GM12878 (cell line): ENCODE measurements at regions not wholly inside any gene's neighbourhood (a gene's known extent, or its start where the extent isn't known, plus 50 kb on each side); places are given as distances from the start of the nearest gene placed in this dataset.
A peak's percentile ranks its signal among the peaks of the same experiment; 100 is the strongest.

ENCODE experiments used
- ATAC-seq: fragments of 200-7000 bp; cut with Tn5 transposase; 3 replicates; pipeline ENCODE4 v1.9.1; 2020; ENCODE audit warnings: mild to moderate bottlenecking, moderate library complexity
- BruUV-seq: library from RNA; stranded (reverse); fragments of 400-500 nt; replicated peaks from 2 replicates; lab custom pipeline; 2021; lab: Mats Ljungman, UMichigan
- CTCF ChIA-PET: fragments of 300-600 bp; sonication (Branson Sonifier 250); formaldehyde crosslinking; extraction: SDS; loops from one replicate; lab custom pipeline; 2021; ENCODE audit warnings: inconsistent platforms; lab: Yijun Ruan, JAX
- POLR2A ChIA-PET: fragments of 350-600 bp; formaldehyde crosslinking; extraction: SDS; loops from one replicate; lab custom pipeline; 2021; ENCODE audit warnings: inconsistent platforms; lab: Charles Lee
- RAD21 ChIA-PET: fragments of 300-600 bp; sonication (Branson Sonifier 250); formaldehyde crosslinking; loops from one replicate; lab custom pipeline; 2023; ENCODE audit warnings: antibody characterized with exemption; ENCODE audit not compliant: unreplicated experiment; lab: Charles Lee
- SMC1A ChIA-PET: fragments of 300-600 bp; sonication (Branson Sonifier 250); formaldehyde crosslinking; loops from one replicate; lab custom pipeline; 2023; ENCODE audit not compliant: unreplicated experiment, uncharacterized antibody; lab: Charles Lee
- DNase-seq: peaks from one replicate; pipeline ENCODE4 v3.0.0-alpha.2; 2011; ENCODE audit warnings: low read depth, low spot score
- FAIRE-seq: peaks from 3 replicates; lab custom pipeline; 2011; peaks lifted over from hg19 to GRCh38; lab: Jason Lieb, UNC
- H2AFZ ChIP-seq: 2 replicates; pipeline ENCODE4 v1.6.0; 2011; ENCODE audit warnings: low read depth, low read length, control low read depth; ENCODE audit not compliant: control insufficient read depth
- H3K27ac ChIP-seq: 2 replicates; pipeline ENCODE4 v1.5.1; 2011; ENCODE audit warnings: control low read depth; ENCODE audit not compliant: control insufficient read depth, insufficient read depth
- H3K27me3 ChIP-seq, 2 experiments: replicated peaks in 1 of 2; 2 replicates each; pipeline versions ENCODE4 v1.6.0 to v1.6.1; 2011; ENCODE audit warnings: low read length in 1 of 2; ENCODE audit not compliant: control insufficient read depth in 2 of 2, insufficient read depth in 2 of 2
- H3K36me3 ChIP-seq, 2 experiments: 2 replicates each; pipeline ENCODE4 v1.5.1; 2011; ENCODE audit warnings: low read length in 1 of 2; ENCODE audit not compliant: control insufficient read depth in 2 of 2, insufficient read depth in 2 of 2
- H3K4me1 ChIP-seq: 2 replicates; pipeline ENCODE4 v1.6.1; 2011; ENCODE audit warnings: mild to moderate bottlenecking, low read length, moderate library complexity, mixed read lengths; ENCODE audit not compliant: control insufficient read depth, insufficient read depth
- H3K4me2 ChIP-seq: 2 replicates; pipeline ENCODE4 v1.6.0; 2011; ENCODE audit warnings: control low read depth; ENCODE audit not compliant: control insufficient read depth, insufficient read depth
- H3K4me3 ChIP-seq: fragments of 200-600 bp; sonication (generic); 2 replicates; pipeline ENCODE4 v1.5.1; 2016
- H3K79me2 ChIP-seq: 2 replicates; pipeline ENCODE4 v1.6.0; 2011; ENCODE audit warnings: low read length; ENCODE audit not compliant: control insufficient read depth, insufficient read depth
- H3K9ac ChIP-seq: 2 replicates; pipeline ENCODE4 v1.8.0; 2011; ENCODE audit warnings: low read length, control low read depth, mixed read lengths; ENCODE audit not compliant: control insufficient read depth, insufficient read depth
- H3K9me3 ChIP-seq: replicated peaks from 3 replicates; pipeline ENCODE4 v1.5.1; 2011; ENCODE audit warnings: mild to moderate bottlenecking, low read length; ENCODE audit not compliant: control insufficient read depth, insufficient read depth
- H4K20me1 ChIP-seq: 2 replicates; pipeline ENCODE4 v1.6.0; 2011; ENCODE audit not compliant: control insufficient read depth, insufficient read depth
- BCLAF1 ChIP-seq: fragments of 450-650 bp; IDR thresholded peaks from 2 replicates; pipeline ENCODE4 v1.6.1; 2017; ENCODE audit warnings: antibody characterized with exemption, mild to moderate bottlenecking, moderate library complexity
- DPF2 ChIP-seq: fragments of 450-650 bp; IDR thresholded peaks from 2 replicates; pipeline ENCODE4 v1.6.1; 2017; ENCODE audit warnings: mild to moderate bottlenecking
- IKZF2 ChIP-seq, 2 experiments: fragments of 450-650 bp; IDR thresholded peaks; 2 replicates each; pipeline ENCODE4 v1.6.1; 2017; ENCODE audit warnings: mild to moderate bottlenecking in 2 of 2, moderate library complexity in 2 of 2
- KAT2A ChIP-seq: conservative IDR thresholded peaks from 2 replicates; pipeline ENCODE4 v1.6.1; 2011; ENCODE audit warnings: low read depth, low read length; ENCODE audit not compliant: control insufficient read depth
- NFYB ChIP-seq: IDR thresholded peaks from 2 replicates; pipeline ENCODE4 v1.6.1; 2011; ENCODE audit warnings: low read depth, mild to moderate bottlenecking, low read length, improper control_type of control experiment, moderate library complexity; ENCODE audit not compliant: insufficient read depth
- POU2F2 ChIP-seq: IDR thresholded peaks from 3 replicates; pipeline ENCODE4 v1.6.1; 2011; ENCODE audit warnings: low read depth, mild to moderate bottlenecking, low read length, borderline replicate concordance
- RUNX3 ChIP-seq: IDR thresholded peaks from 2 replicates; pipeline ENCODE4 v1.6.1; 2012; ENCODE audit warnings: low read length, inconsistent platforms
- STAT1 ChIP-seq: fragments of 450-650 bp; conservative IDR thresholded peaks from 2 replicates; pipeline ENCODE4 v1.6.1; 2014; ENCODE audit warnings: antibody characterized with exemption, mild to moderate bottlenecking
- SUPT20H ChIP-seq: IDR thresholded peaks from 2 replicates; pipeline ENCODE4 v1.6.1; 2011; ENCODE audit warnings: low read depth, mild to moderate bottlenecking, low read length, moderate library complexity, borderline replicate concordance; ENCODE audit not compliant: control insufficient read depth
- ZNF217 ChIP-seq: fragments of 450-650 bp; IDR thresholded peaks from 2 replicates; pipeline ENCODE4 v1.6.1; 2017; ENCODE audit warnings: antibody characterized with exemption, mild to moderate bottlenecking
- WGBS: methylation state at CpG from one replicate; pipeline ENCODE4 v1.1.6; 2016; ENCODE audit warnings: low lambda C conversion rate; ENCODE audit not compliant: insufficient replicate concordance, insufficient coverage; ENCODE audit errors: missing lambda C conversion rate; 5-methylcytosine and 5-hydroxymethylcytosine counted together
- in situ Hi-C: fragments of 300-500 bp; cut with MboI; formaldehyde crosslinking; loops from 9 replicates; pipeline ENCODE4 v1.14.3; 2018; ENCODE audit warnings: mixed read lengths
- intact Hi-C: fragments of 100-400 bp; cut with micrococcal nuclease; formaldehyde crosslinking; loops from one replicate; pipeline ENCODE4 v1.14.2; 2022; ENCODE audit not compliant: unreplicated experiment
- TF ChIP-seq, protein P1 (sequence below): fragments of 450-650 bp; IDR thresholded peaks from 2 replicates; pipeline ENCODE4 v1.6.1; 2016; ENCODE audit warnings: mild to moderate bottlenecking
- TF ChIP-seq, protein P2 (sequence below): IDR thresholded peaks from 2 replicates; pipeline ENCODE4 v1.6.1; 2012; ENCODE audit warnings: low read depth, low read length, improper control_type of control experiment

- ATAC-seq (peak; percentile 73), DNase-seq (no peak), FAIRE-seq (no peak)
- no peak overlapping the region for H3K27ac ChIP-seq
- ChIA-PET POLR2A (no interaction called here), SMC1A (no interaction called here), CTCF (no interaction called here), RAD21 (no interaction called here)
- no peak overlapping the region for H3K9ac ChIP-seq
- H2AFZ ChIP-seq = no peak overlapping the region
- H3K36me3 ChIP-seq = no peaks in the 10 kb centered on the region
- intact Hi-C loops = loop anchor here (5.0 to 10.0 kb wide), 3 partner anchors 268 to 1410 kb away; no protein-coding TSS in a partner anchor
- BruUV-seq = no TSS peak
- no peaks in the 10 kb centered on the region for H4K20me1 ChIP-seq
- in situ Hi-C loops = loop anchor here (25.0 kb wide), 1 partner anchor 1628 kb away; no protein-coding TSS in a partner anchor
- no peaks in the 10 kb centered on the region; a peak in 1 of 4 replicates for H3K27me3 ChIP-seq
- H3K4me1 ChIP-seq = no peaks in the 10 kb centered on the region
- H3K4me2 ChIP-seq = no peak overlapping the region
- H3K9me3 ChIP-seq = no peaks in the 10 kb centered on the region
- TF ChIP-seq, protein P1, sequence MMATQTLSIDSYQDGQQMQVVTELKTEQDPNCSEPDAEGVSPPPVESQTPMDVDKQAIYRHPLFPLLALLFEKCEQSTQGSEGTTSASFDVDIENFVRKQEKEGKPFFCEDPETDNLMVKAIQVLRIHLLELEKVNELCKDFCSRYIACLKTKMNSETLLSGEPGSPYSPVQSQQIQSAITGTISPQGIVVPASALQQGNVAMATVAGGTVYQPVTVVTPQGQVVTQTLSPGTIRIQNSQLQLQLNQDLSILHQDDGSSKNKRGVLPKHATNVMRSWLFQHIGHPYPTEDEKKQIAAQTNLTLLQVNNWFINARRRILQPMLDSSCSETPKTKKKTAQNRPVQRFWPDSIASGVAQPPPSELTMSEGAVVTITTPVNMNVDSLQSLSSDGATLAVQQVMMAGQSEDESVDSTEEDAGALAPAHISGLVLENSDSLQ = 0 out of 2 replicates have a peak, but pooled peaks have one; percentile 13
- TF ChIP-seq RUNX3 (0 out of 2 replicates have a peak, but pooled peaks have one; percentile 5), POU2F2 (peak; percentile 48; the same call in 1 of the 3 replicates), IKZF2 (IDR thresholded peaks at IDR 0.05) (no peak), KAT2A (no peak)
- WGBS = 7% methylated on average over 5 of the region's 5 CpGs
- H3K79me2 ChIP-seq = no peaks in the 10 kb centered on the region
- H3K4me3 ChIP-seq = no peak overlapping the region
Observed at GRCh38 chr6:99114769-99115406, 167.1 kb upstream of the FBXL4 start.

DNA sequence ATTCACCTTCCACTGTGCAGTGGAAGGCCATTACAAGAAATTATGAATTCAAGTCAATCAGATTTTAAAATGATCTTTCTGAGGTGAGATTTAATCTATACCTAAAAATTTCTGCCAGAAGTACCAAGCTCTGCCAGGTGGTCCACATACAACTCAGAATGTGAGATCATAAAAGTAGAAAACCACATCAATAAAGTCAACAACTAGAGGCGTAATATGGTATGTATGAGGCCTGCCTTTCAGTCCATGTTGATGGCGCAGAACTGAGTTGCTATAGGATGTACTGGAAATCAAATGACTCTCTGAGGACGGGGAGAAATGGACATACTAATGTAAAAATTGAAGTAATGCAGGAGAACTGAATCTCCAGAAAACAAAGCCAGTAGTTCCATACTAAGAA lies 163.8 kb upstream of the FBXL4 start:
- Histone ChIP-seq H3K4me1 (no peaks in the 10 kb centered on the region), H3K27ac (no peak overlapping the region), H2AFZ (no peak overlapping the region), H4K20me1 (no peaks in the 10 kb centered on the region), H3K4me2 (no peak overlapping the region), H3K27me3 (peaks cover 0 to 3% of the 10 kb centered on the region in 2 experiments; a peak in 2 of 4 replicates), H3K9me3 (no peaks in the 10 kb centered on the region), H3K79me2 (no peaks in the 10 kb centered on the region), H3K9ac (no peak overlapping the region), H3K4me3 (no peak overlapping the region), H3K36me3 (no peaks in the 10 kb centered on the region)
- in situ Hi-C loops = loop anchor here (25.0 kb wide), 1 partner anchor 1624 kb away; no protein-coding TSS in a partner anchor
- 16% methylated on average over 3 of the region's 3 CpGs for whole genome bisulfite sequencing
- no peak for FAIRE-seq
- ChIA-PET CTCF (interaction anchor here (0.7 to 1.5 kb wide), 2 partner anchors 8 to 1614 kb away, joined by 4 read pairs; no protein-coding TSS in a partner anchor), POLR2A (no interaction called here), SMC1A (interaction anchor here (1.1 kb wide), 1 partner anchor 8 kb away, joined by 3 read pairs; no protein-coding TSS in a partner anchor), RAD21 (no interaction called here)
- no peak for ATAC-seq
- intact Hi-C loops = loop anchor here (10.0 kb wide), 1 partner anchor 1407 kb away; no protein-coding TSS in a partner anchor
- no peak for DNase-seq
- no TSS peak for BruUV-seq
- TF ChIP-seq, protein P2, sequence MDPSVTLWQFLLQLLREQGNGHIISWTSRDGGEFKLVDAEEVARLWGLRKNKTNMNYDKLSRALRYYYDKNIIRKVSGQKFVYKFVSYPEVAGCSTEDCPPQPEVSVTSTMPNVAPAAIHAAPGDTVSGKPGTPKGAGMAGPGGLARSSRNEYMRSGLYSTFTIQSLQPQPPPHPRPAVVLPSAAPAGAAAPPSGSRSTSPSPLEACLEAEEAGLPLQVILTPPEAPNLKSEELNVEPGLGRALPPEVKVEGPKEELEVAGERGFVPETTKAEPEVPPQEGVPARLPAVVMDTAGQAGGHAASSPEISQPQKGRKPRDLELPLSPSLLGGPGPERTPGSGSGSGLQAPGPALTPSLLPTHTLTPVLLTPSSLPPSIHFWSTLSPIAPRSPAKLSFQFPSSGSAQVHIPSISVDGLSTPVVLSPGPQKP = no peak
- TF ChIP-seq NFYB (no peak), SUPT20H (no peak), DPF2 (no peak), BCLAF1 (no peak), STAT1 (no peak), ZNF217 (no peak)
